Uterus (tissue), 2 donors: ENCODE measurements at regions not wholly inside any gene's neighbourhood (a gene's known extent, or its start where the extent isn't known, plus 50 kb on each side); places are given as distances from the start of the nearest gene placed in this dataset.

Source experiments
- CTCF ChIP-seq, 4 experiments: fragments of 200-600 bp in 2 of 4; fragments of 450-650 bp in 2 of 4; sonication (generic) in 2 of 4; IDR thresholded peaks; one replicate each; pipeline ENCODE4 v1.5.1; 2016 to 2019; ENCODE audit warnings: antibody characterized with exemption in 4 of 4, mild to moderate bottlenecking in 2 of 4, moderate library complexity in 1 of 4
- POLR2A ChIP-seq, 2 donors: fragments of 450-650 bp; IDR thresholded peaks; one replicate each; pipeline ENCODE4 v1.6.1; 2016; ENCODE audit warnings: antibody characterized with exemption in 2 of 2, mild to moderate bottlenecking in 1 of 2, moderate library complexity in 1 of 2

GRCh38 chr6:2596222-2596621 lies 154.5 kb downstream of the MYLK4 start:
- TF ChIP-seq CTCF (IDR thresholded peaks at IDR 0.05) (no peak), POLR2A (IDR thresholded peaks at IDR 0.05) (no peak)
